NCI-H2107 treated with DMSO at 0.1 percent for 48 hours (cell line): ENCODE measurements at regions not wholly inside any gene's neighbourhood (a gene's known extent, or its start where the extent isn't known, plus 50 kb on each side); places are given as distances from the start of the nearest gene placed in this dataset.

ENCODE experiments used
- DNase-seq: peaks from one replicate; lab custom pipeline; 2025; ENCODE audit not compliant: unreplicated experiment; lab: John Stamatoyannopoulos, UW

DNA sequence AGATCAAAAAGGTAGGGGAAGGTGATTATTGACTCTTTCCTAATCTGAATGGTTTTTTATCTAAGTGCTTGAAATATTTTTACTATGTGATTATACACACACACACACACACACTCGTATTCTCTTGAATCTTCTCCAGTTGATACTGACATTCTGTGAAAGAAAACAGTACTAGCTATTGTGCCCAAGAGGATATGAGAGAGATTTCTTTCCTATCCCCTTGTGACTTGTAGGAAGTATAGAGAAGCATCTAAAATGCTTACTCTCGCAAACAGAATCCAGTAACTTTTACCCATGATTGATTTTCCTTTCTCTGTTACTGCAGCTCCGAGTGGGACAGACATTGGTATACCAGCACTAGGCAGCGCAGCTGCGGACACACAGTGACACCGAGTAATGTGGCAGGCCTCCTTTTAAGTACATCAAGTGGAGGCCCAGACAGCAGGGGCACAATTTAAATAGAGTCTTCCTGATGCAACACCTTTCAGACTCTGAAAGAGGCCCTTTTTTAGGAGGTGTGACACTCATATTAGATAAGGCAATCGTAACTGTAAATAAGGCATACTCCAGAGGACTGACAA is 421.0 kb upstream of the CNTN4 start:
- peak; percentile 24 for DNase-seq

DNA sequence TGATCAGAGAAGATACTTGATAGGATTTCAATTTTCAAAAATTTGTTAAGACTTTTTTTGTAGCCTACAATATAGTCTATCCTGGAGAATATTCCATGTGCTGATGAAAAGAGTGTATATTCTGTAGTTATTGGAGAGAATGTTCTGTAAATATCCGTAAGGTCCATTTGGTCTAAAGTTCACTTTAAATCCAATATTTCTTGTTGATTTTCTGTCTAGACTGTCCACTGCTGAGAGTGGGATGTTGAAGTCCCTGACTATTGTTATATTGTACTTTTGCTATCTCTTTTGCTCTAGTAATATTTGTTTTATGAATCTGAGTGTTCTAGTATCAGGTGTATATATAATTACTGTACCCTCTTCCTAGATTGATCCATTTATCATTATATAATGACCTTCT is 406.2 kb upstream of the CNTN4 start:
- no peak for DNase-seq

DNA sequence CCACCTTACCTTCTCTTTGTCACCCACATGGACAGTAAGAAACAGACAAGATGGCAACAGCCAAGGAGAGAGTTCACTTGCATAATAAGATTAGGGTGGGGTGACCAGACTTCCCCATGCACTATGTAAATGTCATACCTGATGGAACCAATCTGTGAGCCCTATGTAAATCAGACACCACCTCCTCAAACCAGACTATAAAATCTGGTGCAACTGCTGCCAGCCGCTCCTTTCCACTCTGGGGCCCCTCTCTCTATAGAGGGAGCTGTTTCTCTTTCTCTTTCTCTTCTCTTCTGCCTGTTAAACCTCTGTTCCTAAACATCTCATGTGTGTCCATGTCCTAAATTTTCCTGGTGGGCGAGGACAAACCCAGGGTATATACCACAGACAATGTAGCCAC is 405.5 kb upstream of the CNTN4 start:
- no peak for DNase-seq

DNA sequence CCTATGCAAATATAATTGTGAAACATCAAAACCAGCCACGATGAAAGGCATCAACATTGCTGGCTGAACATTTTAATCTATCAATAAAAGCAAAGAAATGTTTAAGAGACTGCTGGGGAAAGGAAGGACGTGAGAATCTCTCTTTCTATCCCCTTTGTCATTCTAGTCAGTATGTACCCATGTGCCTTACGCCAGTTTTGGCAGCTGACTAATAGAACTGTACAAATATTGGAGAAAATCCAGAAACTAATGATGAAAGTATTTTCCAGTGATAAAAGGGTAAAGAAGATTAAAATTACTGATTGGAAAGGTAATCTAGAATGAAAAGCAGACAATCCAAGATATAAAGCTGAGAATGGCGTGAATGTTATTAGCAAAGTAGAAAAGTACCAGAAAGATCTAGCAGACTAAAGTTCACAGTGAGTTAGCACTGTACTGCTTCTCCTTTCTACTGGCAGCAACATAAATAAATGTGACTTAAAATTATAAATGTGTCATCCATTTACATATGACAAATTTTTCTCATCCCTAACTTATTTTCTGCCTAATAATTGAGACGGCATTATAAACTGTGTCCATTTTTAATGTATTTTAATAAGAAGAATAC is 401.9 kb upstream of the CNTN4 start:
- no peak for DNase-seq

DNA sequence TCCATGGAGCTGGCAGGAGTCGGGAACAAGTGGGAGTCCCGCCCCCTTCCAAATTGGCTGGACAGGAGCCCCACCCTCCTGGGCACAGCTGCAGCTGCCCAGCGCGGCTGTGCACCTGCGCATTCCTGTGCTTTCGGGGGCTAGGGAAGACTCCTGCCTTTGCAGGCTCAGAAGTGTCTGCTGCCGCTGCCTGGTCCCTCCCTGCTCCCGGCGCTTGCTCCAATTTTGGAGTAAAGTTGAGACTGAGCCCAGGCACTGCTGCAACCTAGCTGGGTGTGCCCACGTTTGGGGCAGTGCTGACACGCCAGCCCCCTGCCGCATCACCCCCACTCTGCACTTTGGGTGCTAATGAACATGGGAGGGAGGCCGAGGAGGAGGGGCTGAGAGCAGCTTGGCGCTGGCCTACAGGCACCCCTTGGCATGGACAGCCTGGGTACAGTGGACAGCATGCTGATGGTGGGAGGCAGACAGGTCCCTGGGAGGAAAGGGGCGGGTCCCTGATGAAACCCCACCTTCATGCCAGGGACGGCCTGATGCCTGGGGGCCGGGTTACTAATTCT is 399.2 kb upstream of the CNTN4 start:
- DNase-seq, result no peak

DNA sequence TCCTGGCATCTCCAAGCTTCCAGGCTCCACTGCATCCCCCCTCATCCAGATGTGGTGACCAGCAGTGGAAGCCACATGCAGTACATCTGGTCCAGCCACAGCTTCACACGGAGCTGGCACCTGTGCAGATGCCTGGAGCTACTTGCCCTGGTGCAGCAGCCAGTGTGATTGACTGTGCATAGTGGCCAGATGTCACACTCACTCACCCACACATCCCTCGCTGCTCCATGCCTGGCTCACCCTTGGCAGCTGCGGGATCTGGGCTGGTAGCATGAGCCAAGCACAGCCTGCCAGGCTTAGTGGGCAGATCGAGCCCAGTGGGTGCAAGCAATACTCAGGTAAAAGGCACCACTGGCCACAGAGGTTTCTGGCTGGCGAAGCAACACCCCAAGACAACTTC is 398.0 kb upstream of the CNTN4 start:
- no peak for DNase-seq

DNA sequence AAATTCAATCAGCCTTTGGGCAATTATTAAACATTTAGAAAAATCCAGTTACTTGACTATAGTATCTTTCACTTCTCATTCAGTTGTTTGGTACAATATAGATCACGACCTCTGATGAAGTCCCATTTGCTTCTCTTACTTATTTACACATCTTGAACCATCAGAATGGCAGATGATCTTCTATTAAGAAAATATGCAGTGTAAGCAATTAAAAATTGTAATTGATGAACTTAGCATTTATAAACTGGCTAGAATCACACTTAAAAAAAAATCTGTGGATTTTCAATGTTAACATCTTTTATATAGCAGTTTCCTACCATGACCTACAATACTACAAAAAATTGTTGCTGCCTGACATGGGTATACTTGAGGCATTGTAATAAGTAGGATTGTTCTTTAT is 395.5 kb upstream of the CNTN4 start:
- DNase-seq, result no peak

DNA sequence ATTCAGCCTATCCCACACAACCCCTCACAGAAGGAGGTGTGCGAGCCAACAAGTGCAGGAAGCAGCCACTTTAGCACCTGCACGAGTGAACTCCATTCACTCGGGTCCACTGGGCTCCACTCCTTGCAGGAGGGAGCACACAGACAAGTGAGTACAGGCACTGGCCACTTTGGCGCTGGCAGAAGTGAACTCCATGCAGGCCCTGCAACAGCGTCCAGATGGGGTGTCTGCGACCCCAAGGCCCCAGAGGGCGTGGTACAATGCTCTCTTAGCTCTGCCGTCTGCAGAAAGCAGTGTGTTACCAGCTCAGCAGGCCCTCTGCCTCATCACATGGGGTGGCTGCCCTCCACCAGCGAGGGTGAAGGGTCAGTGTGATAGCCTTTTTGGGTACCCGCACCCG is 388.0 kb upstream of the CNTN4 start:
- DNase-seq, result no peak

DNA sequence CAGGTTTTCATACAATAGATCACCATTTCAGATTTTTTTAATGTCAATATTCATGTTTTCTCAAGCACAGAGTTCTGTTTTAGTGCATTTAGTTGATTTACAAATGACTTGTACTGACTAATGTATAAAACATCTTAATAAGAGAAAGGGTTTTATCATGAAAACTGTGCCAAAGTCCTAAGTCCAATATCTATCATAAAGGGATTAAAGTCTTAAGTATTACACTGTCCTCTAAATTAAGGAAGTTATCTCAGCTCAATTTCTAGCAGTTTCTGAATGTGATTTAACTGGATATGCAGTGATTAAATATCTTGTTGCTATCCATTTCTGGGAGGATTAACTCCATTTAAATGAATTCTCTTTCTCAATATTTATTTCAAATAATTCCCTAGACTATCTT is 381.1 kb upstream of the CNTN4 start:
- DNase-seq, result no peak

DNA sequence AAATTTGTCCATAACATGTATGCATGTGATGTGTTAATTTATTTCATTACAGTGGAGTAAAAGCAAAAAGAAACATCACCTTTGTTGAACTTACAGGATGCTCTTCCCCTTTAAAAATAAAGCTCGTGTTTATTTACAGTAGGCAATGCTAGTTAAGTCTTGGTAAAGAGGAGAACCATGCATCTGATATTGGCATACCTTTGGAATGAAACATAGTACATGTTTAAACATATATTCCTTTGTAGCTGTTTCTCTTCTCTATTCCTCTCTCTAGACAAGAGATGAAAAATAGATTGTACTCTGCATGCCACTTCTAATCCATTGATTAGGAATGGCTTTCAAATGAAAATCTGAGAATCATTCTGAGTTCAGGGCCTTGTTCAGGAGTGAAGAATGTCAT is 374.9 kb upstream of the CNTN4 start:
- DNase-seq, result no peak

DNA sequence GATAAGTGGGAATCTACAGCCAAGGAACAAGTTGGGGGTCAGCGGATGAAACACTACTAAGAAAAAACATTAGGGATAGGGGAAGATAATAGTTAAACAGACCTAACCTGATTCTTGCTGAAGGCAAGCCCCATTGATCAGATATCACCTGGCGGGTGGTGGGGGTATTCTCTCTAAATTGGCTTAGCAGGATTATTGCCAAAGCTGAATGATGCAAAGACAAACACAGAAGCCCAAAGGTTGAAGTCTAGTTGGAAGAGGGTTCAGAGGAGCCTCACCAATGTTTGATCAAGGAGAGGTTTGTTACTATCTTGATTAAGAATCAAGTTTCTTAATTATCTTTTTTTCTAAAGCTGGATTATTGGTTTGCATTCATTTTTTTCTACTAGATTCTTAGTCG is 371.9 kb upstream of the CNTN4 start:
- DNase-seq, result no peak

DNA sequence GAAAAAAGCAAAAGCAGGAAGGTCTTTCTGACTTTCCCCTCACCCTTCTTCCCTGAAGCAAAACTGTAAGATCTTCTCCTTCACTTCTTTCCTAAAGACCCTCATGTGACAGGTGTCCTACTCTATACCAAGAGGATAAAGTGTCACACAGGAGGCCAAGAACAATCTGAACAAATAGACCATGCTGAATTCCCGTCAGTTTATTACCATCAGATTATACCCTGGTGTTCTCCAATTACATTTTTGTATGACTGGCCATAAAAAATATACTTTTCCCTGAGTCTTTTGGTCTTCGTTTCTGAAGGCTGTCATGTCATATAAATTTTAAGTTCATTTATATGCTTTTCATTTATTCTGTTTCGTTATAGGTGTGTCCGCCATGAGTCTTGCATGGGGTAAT is 371.4 kb upstream of the CNTN4 start:
- DNase-seq, result no peak

DNA sequence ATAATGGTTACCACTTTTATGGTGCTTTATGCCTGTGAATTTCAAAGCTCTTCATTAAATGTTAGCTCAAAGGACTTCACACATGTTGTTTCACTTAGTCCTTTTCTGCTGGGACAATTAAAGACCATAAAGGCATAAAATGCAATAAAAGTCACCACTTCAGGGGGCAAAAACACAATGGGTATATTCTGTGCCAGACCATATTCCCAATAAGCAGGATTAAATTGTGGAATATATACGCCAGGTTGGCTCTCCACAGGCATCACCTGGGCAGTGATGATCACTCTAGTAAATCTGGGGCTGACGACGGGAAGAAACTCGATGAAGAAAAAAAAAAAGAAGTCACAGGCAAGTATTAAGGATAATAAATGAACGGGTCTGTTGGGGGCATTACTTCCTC is 370.2 kb upstream of the CNTN4 start:
- DNase-seq, result no peak

DNA sequence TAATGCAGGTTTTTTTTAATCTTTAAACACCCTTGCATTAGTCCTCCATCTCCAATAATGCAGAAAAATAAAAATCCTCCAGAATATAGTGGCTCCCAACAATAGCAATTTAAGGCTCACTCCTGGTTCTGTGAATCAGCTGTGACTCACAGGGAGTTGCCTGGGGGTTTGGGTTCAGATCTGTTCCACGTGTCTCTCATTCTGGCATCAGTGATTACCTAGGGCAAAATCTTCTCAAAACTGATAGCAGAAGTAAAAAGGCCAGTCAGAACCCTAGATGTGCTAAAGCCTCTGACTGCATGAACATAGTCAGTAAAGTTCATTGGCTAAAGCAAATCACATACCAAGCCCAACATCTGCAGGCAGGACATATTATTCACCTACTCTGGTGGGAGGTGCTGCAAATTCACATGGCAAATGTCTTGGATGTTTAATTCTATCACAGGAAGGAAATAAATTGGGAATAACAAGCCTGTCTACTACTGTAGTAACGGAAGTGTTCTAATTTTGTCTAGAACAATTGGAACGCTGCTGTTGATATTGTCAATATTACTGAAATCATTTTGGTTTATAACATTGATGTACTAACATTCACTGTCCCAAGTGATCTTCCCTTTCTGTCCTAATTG is 364.1 kb upstream of the CNTN4 start:
- DNase-seq, result no peak

DNA sequence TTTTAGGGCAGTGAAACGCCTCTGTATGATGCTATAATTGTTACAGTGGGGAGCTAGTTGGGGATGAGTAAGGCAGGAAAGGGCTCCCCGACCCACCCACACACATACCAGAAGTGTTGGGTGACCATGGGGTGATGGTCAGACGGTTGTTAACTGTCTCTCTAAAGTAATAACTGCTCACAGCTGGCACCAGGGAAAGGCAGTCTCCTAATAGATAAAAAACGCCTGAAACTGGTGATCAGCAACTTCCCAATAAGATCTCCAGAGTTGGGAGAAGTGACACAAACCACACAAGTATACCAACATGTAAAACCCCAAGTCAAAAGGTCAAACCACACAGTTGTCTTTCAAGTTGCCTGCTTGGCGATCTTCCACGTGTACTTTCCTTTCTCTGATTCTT is 346.5 kb upstream of the CNTN4 start:
- DNase-seq, result no peak

DNA sequence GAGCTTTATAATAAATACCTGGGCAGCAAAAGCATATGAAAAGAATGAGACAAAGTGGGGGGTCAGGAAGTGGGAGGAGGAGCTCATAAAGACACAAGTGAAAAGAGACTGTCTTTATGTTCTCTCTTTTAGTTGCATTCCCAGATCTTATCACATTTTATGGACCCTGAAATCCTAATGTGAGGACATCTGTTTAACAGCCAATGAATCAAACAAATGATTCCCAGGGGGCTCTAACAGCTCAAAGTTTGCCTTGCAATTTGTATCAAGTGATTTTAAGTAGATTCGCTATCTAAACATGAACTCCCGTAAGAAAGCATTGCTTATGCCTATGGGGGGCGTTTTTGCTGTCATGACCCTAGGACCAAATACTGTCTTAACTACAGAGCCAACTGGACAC is 332.3 kb upstream of the CNTN4 start:
- no peak for DNase-seq

DNA sequence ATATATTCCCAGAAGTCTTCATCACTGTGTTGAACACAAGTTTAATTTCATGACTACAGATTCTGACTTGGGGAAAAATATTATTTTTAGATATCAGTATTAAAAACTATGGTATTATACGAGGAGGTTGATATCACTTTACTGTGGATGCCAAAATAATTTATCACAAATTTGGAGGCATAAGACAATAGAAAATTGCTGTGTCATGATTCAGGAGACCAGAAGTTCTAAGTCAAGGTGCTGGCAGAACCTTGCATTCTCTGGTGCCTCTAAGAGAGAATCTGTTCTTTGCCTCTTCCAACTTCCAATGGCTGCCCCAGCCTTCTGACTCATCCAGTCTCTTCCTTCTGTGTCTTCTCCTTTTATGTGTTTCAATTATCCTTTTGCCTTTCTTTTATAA is 325.0 kb upstream of the CNTN4 start:
- no peak for DNase-seq

DNA sequence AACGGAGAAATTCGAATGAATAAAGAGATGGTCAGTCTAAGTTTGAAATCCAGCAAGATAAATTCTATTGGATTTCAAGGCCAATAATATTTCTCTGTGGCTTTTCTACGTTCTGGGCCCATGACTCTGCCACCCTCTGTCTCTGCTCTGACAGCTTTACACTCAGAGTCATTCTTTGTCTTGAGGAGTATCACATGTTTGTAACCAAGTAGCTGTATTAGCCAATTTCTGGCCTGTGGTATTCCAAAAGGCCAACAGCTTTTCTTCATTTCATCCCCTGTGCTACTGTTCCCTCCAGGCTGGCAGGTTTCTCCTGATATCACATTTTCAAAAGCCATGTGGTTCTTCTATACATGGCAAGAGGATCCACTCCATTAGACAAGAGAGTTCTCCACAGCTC is 324.1 kb upstream of the CNTN4 start:
- DNase-seq, result no peak

DNA sequence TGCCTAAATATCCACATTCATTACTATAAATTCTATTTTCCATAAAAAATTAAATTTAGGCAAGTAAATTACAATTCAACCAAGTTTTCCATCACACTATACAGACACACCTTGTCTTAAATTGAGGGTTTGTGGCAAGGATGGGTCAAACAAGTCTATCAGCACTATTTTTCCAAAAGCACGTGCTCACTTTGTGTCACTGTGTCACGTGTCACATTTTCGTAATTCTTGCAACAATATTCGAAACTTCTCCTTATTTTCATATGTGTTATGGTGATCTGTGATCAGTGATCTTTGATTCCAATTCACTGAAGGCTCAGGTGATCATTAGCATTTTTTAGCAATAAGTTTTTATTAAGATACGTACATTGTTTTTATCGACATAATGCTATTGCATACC is 323.3 kb upstream of the CNTN4 start:
- DNase-seq, result no peak

DNA sequence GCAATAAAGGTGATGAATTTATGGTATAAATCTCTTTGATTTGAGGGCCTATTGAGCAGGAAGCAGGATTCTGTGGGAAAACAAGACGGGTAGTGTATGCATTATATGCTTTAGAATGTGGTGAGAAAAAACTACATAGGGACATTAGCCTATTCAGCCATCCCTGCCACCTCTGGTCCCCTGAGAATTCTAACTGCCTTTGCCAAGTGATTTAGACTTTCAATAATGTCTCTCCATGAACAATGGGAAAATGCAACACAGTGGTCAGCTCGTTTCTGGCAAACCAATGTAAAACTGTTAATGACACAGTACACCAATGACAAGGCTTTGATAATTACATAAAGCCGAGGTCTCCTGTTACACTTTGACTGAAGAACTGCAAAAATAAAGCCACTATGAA is 314.7 kb upstream of the CNTN4 start:
- DNase-seq, result peak; percentile 47

DNA sequence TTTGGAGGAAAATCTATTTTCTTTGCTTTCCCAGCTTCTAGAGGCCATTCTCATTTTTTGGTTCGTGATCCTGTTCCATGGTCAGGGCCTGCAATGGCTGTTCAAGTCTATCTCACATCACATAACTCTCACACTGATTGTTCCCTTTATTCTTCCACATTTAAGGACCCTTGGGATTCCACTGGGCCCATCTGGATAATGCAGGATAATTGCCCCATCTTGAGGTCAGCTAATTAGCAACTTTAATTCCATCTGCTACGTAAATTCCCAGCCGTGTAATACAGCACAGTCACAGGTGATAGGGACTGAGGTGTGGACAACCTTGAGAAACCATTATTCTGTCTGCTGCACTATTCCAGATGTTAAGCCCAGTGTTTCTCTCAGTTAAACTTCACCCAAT is 311.6 kb upstream of the CNTN4 start:
- DNase-seq, result no peak

DNA sequence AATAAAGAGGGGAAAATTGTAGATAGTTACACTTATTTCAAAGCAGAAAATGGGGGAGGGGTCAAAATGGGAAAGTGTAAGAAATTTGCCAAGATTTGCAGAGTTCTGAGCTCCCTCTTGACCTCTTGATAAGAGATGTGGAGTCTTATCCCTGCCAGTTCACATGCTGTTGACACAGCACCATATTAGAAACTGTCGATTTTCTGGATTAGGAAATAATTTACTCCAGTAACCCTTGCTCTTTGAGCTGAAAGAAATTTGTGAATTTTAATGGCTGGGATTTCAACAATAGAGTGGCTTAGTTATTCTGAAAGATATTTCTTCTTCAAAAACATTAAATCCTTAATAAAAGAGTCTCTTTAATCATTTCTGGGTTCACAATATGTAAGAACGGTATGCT is 306.2 kb upstream of the CNTN4 start:
- DNase-seq, result no peak
